ENCODE measurements at regions not wholly inside any gene's neighbourhood (a gene's known extent, or its start where the extent isn't known, plus 50 kb on each side); places are given as distances from the start of the nearest gene placed in this dataset.

DNA sequence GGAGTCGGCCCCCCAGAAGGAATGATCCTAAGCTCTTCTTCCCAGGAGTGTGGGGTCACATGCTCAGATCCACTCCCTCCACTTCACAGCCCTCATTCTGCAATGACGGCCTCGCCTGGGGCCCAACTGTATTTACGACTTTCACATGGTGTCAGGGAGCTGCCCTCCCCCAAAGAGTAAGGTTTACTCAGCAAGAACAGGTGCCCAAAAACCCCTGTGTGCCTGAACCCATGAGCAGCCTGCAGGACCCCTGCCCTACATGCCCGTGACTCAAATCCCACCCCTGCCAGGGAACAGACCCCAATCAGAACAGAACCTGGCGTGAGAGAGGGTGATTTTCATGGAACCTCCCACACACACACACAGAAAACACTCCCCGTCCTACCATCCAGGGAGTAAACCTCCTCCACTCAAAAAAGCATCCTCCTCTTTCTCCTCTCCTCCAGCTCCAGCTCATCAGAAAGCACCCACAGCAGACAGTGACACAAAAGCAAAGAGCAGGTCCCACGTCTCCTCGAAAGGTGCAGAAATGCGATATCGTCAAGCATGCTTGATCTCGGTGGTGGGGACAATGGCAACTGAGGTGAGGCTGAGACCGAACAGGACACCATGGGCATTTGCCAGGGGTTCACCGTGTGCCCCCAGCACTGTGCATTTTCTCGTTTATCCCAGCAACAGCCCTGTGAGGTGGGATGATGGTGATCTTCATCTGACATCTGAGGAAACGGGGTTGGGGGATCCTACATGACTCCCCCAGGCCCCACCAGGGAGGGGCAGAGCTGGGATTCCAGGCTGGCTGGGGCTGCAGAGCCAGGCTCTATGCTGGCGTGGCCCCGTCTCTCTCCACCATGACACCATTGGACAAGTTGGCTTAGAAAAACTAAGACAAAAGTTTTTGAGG, 397.9 kb downstream of the NPHP4 start:
- DNase-seq, result no peak

DNA sequence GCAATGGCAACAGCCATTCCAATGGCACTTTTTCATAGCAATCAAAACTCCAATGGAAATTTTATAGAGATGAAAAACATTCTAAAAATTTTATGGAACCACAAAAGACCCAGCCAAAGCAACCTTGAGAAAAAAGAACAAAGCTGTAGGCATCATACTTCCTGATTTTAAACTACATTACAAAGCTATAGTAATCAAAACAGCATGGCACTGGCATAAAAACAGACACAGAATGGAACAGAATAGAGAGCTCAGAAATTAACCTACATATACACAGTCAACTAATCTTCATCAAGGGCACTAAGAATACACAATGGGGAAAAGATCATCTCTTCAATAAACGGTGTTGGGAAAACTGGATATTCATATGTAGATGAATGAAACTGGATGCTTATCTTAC, 401.5 kb downstream of the NPHP4 start:
- no peak for DNase-seq

DNA sequence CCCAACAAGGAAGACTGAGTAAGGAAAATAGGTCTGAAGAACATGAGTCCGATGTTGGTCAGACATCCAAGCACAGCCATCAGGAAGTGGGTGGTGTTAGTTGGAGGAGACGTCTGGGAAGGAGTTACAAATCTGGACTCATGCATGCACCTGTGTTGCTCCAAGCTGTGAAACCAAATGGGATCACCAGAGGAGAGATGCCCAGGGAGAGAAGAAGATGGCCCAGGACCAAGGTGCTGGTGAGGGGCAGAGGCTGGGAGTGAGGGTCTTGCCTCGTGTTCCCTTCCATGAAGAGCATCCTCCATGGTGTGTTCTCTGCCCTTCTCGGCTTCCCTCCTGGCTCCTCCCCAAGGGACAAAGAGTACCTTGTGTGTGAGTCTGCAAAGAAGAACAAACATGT, 405.6 kb downstream of the NPHP4 start:
- DNase-seq, result no peak

DNA sequence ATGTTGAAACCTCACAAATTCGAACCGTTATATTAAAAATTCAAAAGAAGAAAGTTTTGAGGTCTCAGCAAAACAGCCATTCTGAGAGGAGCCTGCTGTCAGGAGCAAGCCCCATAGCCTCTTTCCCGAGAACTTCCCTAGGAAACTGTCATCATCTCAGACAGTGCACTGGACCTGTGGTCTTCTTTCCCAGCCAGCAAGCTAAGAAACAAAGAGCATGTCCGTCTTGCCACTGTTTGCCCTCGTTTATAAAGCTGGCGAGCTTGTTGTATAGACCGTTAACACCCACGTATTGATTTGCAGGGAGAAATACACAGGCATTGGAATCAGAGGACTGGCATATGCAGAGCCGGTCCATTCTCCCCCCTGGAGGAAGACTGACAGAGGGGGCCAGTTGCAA, 407.0 kb downstream of the NPHP4 start:
- no peak for DNase-seq

DNA sequence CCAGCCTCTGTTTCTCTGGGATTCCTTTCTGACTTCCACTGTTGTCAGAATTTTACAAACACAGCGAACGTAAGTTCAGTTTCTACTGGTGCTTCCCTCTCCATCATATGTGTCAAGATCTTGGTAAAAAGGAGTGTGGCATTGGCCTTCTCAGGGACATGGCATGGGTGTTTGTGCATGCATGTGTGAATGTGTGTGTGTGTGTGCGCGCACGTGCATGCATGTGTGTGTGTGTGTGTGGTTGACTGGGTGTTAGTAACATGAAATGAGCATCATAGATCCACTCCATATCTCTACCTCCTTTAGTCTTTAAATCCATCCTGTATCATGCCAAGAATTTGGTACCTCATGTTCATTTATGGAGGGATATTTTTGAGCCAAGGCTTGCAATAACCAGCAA, 411.3 kb downstream of the NPHP4 start:
- no peak for DNase-seq

GRCh38 chr1:5579966-5580365, 412.3 kb downstream of the NPHP4 start:
- no peak for DNase-seq

- DNase-seq, result no peak
These were observed 413.5 kb downstream of the NPHP4 start for GRCh38 chr1:5578690-5579089.

DNA sequence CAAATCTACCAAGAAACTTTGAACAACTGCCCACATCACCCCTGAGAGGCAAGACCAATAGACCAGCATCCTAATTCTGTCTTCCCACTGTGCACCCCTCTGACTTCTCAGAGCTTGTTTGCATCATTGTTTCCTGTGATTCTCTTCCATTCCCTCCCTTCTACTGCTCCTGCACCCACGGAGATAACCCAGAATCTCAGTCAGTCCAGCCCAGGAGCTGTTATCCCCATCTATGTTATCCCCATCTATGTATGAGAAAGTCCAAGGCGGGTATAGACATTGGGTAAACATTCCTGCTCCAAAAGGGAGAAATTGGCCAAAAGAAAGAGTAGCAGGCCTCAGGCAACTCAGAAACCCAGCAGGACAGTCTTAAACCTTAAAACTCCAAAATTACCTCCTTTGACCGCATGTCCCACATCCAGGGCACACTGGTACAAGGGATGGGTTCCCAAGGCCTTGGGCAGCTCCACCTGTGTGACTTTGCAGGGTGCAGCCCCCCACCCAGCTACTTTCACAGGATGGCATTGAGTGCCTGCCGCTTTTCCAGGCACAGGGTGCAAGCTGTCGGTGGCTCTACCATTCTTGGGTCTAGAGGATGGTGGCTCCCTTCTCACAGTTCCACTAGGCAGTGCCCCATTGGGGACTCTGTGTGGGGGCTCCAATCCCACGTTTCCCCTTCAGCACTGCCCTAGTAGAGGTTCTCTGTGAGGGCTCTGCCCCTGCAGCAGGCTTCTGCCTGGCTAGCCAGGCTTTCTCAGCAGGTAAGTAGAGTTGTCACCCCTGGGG, 414.8 kb downstream of the NPHP4 start:
- DNase-seq, result no peak

GRCh38 chr1:5576673-5577065, 415.6 kb downstream of the NPHP4 start:
- no peak for DNase-seq

- DNase-seq, result no peak
These were observed 416.1 kb downstream of the NPHP4 start for GRCh38 chr1:5576011-5576672.

GRCh38 chr1:5575396-5575940, 416.8 kb downstream of the NPHP4 start:
- DNase-seq, result no peak

DNA sequence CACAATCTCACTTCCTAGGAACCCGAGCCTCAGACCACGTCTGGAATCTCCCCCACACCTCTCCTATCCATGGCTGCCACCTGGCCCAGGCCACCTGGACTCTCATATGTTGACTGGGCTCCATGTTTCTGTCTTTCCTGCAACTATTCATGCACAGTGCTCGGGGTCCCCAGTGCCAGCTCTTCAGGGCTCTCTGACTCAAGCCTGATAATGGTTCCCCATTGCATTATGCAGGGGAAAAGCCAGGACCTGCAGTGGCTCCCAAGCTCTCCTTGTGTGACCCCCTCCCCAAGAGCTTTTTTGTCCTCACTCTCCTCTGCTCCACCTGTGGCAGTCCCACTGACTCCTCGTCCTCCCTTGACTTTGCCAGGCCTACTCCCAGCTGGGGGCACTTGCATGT, 417.6 kb downstream of the NPHP4 start:
- no peak for DNase-seq

GRCh38 chr1:5572794-5573193, 419.4 kb downstream of the NPHP4 start:
- DNase-seq, result no peak

- no peak for DNase-seq
These were observed 420.3 kb downstream of the NPHP4 start for GRCh38 chr1:5571861-5572401.

- no peak for DNase-seq
These were observed 420.8 kb downstream of the NPHP4 start for GRCh38 chr1:5571438-5571837.

DNA sequence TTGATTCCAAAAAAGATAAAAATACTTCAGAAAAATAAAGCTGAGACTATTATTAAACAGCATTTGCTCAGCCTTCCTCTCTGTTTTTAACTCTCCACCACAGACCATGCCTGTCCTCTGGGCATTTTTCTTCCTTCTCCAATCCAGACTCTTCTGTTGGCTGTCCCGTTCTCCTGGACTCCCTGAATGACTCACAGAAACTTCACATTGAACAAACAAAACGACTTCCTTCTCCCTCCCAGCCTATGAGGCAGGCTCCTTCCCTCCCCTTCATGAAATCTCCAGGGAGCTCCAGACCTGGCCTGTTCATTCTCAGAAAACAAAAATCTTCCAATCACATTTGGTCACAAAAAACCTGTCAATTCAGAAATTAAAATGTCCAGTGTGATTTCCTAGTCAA, 421.3 kb downstream of the NPHP4 start:
- no peak for DNase-seq

DNA sequence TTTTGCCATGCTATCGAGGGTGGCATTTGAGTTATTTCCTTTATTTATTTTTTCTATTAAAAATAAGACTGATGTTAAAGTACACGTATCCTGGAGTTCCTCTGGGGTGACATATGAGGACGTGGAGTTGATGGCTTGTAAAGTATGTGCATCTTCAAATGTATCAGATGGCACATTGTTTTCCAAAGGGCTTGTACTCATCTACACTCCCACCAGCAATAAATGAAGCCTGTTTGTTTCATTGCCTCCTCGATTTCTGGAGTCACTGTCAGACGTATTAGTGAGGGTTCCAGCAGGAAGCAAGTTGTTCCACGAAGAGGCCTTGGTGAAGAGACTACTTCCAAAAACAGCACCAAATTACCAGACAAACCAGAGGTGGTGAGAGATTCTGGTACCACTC, 423.9 kb downstream of the NPHP4 start:
- no peak for DNase-seq

GRCh38 chr1:5567839-5568238, 424.4 kb downstream of the NPHP4 start:
- DNase-seq, result no peak

GRCh38 chr1:5566924-5567323, 425.3 kb downstream of the NPHP4 start:
- no peak for DNase-seq

DNA sequence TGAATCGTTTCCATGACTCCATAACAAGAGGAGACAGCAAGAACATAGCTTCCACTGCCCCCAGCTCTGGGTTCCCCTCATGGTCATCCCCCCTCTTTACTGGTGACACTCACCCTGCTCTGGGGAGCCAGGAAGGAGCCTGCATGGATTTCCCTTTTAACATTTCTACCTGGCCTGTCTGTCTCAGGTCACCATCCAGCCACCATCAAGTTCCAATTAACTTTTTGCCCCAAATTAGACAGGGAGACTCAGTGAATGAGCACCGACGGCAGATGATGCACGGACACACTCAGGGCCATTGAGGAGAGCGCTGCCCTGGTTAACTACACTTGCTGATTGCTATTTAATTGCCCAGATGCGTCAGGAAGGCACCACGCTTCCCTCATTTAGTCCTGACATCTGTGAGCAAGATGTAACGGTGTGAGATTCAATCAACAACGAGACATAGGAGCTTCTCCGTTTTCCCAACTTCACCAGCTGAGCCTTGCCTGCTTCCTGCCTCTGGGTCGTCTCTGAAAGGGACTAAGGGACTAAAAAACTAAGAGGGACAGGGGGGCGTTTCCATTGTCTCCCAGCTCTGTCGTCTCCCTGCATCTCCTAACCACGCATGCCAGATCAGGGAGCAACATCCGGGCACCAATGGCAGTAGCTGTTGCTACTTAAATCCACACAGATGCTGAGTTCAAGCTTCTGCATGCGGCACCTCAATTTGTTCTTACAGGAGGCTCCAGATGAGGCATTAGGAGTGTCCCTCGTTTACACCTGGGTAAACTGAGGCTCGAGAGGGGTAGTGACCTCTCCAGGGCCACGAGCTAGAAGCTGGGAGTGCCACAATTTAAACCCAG, 426.7 kb downstream of the NPHP4 start:
- DNase-seq, result no peak

- DNase-seq, result no peak
These were observed 427.5 kb downstream of the NPHP4 start for GRCh38 chr1:5564578-5565257.

All from activated CD4-positive, alpha-beta T cell treated with anti-CD3 and anti-CD28 coated beads for 4 hours (primary cell).